COR-L47 (cell line): ENCODE measurements at regions not wholly inside any gene's neighbourhood (a gene's known extent, or its start where the extent isn't known, plus 50 kb on each side); places are given as distances from the start of the nearest gene placed in this dataset.

ENCODE experiments used
- DNase-seq: peaks from one replicate; lab custom pipeline; 2025; lab: John Stamatoyannopoulos, UW

DNA sequence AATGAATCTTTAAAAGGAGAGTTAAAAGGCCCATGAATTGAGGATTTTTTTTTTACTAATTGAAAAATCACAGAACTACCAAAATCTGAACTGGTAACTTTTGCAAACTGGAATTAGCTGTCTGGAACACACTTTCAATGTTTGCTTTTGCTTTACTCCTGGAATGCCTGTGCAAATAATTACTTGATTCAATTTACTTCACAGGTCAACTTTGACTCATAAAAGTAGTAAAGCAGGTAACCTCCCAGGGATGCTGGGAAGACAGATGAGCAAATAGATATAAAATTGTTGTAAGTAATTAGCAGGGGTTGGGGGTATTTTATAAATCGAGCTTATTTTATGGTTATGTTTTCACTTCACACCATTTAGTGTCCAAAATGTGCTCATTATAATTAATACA lies 398.3 kb upstream of the HNRNPA3 start:
- no peak for DNase-seq

DNA sequence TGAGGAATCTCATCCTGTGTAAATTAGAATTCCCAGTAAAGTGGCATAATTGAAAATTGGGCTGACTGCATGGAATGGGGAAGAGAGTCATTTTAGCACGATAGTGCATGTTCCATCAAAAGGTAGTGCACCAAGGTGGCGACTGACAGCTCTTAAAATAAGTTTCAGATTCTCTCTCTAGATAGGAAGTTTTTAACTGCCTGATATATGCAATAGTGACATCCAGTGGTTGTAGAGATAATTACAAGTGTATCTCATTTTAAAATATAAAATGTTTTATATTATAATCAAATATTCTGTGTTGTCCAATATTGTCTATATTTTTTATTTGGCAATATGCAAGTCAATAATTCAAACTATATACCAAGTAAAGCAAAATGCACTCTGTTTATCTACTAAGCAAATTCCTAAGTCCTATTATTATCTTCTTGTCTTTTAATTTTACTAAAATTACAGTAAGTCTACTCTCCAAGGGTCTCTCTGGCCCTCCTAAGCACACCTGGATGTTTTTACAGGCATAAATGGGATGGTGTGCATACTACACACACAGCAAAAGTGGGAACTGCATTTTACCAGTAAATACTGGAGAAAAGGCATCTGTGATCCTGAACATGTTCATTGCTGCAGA lies 397.7 kb upstream of the HNRNPA3 start:
- DNase-seq, result peak; percentile 52

DNA sequence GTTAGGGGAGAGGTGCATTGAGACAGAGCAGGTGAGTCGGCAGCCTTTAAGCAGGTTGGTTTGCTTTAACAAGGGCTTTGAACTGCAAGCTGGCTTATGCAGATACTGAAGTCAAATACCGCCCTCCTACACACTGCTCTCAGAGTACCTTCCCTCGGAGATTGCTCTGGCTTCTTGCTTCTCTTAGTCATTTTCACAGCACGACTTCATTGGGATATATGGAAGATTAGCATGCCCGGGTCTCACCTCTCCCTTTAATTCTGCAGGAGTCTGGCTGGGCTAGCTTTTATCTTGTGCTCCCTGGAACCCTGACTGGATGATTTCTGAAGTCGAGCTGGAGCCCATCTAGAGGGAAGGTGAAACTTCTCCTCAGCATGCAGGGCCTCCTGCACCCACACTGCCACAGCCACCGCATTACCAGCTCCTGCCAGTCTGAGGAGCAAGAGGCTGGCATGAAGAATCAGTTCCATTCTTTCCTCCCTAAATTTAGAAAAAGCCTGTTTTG lies 395.5 kb upstream of the HNRNPA3 start:
- DNase-seq, result peak; percentile 43

DNA sequence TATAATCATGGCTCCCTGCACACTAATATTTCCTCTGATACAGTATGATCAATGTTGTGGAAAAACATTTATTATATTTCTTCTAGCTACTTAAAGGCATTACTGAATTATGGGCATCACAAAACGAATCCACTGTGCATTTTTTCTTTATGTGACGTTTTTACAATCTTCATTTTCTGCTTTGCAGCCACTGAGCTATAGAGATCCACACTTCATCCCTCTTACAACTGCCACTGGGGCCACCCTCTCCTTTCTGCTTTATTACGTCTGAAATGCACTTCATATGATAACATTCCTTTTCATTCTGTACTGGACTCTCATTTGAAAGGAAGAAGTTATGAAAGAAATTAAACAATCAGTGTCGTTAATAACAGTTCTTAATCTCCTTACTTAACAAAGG lies 394.5 kb upstream of the HNRNPA3 start:
- no peak for DNase-seq

DNA sequence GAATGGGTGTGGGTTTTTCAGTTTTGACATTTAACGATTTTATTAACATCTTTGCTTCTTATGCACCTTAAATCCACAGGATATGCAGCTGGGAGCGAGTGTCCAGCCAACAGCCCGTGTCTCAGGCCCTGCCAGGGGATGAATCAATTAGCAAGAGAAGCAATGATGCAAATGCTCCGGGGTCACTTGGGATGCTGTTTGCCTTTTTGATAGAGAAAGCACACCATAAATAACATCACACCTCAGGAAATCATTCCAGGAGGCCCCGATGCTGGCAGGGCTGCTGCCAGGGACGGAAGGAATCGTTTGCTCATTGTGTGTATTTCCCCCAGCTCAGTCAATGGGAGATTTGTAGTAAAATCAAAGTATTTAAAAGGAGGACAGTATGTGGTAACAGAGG lies 394.0 kb upstream of the HNRNPA3 start:
- no peak for DNase-seq

DNA sequence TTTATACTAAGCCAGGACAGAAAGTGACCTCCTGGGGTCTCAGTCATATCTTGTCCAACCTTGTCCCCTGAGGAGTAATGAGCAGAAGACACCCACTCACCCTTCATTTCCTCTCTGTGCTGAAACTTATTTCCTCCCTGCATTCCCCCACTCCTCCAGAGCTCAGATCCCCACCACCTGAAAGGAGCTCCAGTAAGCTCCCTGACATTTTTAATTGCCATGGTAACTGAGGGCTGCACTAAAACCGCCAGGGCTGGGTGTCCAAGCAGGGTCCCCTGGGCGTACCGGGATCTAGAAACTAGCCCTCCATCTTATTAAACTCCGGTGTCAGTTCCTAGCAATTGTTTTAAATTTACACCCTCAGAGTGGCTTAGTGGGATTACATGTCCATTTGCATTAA lies 393.3 kb upstream of the HNRNPA3 start:
- DNase-seq, result no peak

DNA sequence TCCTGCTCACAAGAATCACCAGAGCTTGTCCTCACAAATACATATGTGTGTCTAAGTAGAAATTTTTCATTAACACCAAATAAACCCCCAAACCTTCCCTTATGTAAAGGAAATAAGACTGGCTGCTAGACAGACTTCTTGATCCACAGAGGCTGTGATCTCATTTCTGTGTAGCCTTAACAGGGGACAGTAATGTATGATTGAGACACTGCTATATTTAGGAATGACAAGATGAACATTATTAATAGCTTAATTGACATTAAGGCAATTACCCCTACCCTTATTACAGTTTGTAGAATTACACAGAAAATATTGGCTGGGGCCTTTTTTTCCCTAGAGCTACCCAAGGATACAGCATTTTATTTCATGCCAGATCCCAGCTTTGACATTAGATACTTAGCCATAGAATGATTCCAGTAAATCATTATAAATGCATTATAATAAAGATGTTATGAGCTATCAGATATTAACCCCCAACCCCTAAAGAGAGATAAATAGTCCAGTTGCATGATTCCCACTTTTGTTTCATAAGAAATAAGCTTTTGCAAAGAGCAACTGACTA lies 392.1 kb upstream of the HNRNPA3 start:
- DNase-seq, result no peak

DNA sequence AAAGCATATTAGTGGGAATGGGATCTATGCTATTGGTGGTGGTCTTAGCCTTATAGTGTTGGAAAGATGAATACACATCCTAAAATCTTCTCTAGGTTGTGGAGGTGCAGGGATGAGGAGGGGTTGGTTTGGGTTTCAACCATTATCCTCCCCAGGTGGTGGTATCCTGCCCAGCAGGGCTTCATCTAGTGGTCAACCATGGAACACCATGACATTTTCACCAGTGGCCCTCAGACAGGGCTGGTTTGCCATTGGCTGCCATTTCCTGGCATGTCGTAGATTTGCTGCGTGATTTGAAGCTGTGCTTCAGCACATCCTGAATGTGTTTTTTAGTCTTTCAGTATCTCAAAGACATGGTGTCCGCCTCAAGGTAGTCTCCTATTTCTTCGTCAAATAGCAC lies 391.2 kb upstream of the HNRNPA3 start:
- DNase-seq, result no peak

DNA sequence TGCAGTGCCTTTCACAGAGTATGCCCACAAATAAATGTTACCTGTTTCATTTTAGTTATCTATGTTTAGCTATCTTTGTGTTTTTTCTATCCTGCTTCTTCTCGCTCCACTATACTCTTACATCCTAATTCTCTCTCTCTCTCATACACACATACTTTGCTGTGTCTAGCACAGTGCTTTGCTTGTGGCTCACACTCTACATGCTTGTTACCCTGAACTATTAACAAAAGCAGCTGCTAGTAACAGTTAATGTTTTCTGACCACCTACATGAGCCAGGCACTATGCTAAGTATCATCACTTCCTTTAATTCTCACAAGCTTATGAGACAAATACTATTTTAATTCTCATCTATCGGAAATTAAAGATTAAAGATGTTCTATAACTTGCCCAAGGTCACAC lies 390.5 kb upstream of the HNRNPA3 start:
- DNase-seq, result no peak

DNA sequence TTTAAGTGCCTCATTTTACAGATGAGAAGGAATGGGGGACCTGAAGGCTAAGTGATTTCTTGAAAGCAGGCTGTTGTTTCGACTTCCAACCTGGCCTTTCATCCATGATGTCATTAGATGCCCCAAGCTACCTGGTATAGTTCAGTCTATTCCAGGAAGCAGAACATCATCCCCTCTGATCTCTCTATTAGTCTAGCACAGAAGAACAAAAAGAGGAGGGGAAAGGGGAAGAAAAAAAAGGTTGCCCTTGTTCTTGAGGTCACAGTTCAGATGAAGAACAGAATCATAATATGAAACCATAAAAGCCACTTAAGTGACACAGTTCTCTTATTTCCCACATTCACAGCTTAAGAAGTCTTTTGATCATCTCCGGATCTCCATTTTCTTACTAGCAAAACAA lies 386.2 kb upstream of the HNRNPA3 start:
- DNase-seq, result no peak

DNA sequence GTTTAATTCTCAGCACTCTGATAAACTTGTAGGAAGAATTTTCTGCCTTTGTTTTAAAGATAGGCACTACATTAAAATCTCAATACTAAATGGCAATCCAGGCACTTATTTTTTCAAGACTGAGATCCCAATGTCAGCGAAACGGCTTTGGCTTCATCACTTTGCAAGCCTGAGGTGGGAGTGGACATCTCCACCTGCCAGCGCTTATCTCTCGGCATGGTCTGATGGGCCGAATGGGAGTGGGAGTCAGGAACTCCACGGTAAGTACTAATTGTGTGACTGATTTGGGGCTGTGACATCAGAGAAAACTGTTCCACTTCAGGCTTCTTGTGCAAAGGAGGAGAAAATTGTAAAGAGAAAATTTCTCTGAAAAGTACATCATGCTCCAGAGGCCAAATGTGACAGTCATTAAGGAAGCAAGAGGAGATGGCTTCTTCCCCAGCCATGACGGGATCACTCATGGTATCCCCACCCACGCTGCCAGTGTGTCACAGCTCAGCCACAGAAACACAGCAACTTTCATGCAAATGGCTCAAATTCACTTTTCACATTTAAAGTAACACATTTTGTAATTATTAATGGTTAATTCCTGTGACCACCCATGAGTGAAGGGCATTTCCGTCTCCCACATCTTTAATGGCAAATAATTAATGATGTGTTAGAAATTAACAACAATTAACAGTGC lies 385.5 kb upstream of the HNRNPA3 start:
- DNase-seq, result no peak

DNA sequence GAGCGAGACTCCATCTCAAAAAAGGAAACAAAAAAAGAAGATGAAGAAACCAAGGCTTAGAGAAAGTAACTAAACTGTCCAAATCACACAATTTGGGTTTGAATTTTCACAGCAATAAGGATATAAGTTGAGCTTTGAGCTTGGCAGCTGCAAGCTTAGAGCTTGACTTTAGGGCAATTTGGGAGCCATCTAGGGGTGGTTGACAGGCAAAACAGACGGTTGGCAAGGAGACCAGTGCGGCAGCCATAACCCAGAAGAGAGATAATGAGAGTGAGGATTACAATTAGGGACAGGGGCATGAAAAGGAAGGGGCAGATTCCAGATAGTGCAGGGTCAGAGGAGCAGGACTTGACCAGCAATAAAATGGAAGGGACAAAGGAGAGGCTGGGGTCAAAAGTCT lies 382.2 kb upstream of the HNRNPA3 start:
- peak; percentile 19 for DNase-seq

DNA sequence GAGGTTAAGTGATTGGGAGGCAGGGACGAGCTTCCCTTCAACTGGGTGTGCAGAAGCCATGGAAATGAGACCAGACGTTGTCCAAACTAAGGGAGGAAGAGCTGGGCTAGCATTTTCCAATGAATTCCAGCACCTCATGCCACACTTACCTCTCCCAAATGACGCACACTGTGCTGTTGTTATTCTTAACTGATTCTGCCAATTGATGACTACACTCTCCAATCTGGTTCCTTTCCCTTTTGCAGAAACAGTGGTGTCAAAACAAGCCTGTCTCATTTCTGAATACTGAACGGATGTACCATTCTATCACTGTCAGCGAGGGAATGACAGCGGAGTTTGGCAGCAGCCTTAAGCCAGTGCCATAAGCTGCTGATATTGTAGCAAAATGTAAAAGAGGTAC lies 380.5 kb upstream of the HNRNPA3 start:
- DNase-seq, result no peak

DNA sequence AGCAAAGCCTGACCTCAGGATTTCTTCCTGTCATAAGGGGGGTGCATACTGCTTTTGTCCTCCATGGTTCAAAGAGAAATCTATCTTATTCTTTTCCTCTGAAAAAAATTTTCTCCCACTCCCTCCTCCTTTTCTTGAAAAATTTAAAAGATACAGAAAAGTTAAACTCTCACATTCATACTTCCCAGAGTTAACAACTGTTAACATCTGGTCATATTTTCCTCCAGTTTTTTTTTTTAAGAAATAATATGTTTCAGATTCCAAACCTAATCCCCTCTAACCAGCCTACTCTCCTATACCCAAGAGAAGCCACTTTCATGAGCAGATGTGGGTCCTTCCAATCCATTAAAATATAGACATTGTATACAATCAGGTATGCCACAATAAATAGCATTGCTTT lies 378.9 kb upstream of the HNRNPA3 start:
- no peak for DNase-seq

DNA sequence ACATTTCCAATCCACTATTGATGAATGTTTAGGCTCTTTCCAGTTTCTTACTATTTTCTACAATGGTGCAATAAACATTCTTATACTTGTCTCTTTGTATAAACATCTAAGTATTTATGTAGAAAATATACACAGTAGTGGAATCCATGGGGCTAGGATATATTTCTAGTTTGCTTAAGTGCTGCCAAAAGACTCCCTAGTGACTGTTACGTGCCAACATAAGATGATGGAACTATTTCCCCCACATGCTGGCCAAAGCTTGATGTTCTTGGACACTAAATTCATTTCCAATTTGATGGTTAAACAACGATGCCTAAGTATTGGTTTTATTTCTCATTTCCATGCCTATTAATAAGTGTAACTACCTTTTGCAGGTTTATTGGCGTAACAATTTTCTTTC lies 378.4 kb upstream of the HNRNPA3 start:
- DNase-seq, result no peak

DNA sequence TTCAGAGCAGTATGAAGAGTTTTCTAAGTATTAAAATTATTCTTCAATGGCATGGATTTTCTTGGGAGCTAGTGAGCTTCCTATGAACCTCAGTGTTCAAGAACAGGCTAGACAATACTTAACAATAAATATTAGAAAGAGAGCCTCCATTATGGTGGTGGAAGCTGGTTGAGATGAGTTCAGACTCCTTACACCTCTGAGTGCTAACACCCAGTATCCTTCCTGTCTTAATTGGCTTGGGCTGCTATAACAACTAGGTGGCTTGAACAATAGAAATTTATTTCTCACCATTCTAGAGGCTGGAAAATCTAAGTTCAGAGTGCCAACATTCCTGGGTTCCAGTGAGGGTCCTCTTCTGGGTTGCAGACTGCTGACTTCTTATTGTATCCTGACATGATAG lies 369.4 kb upstream of the HNRNPA3 start:
- DNase-seq, result no peak

DNA sequence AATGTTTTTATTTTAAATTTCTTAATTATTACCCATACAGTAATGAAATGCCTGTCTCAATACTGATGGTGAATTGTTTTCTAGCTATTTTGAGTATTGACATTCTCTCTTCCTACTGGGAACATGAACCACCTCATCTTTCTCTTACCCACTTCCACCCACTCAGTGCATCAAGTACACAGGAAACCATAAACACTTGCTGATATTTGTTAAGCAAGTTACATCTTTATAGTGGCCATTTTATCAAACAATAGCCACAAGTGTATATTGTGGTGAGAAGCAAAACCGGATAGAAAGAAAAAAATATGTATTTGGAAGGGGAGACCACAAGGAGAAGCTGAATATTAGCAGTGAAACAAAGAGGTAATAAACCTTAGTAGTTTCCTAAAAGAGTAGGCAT lies 368.1 kb upstream of the HNRNPA3 start:
- DNase-seq, result no peak

DNA sequence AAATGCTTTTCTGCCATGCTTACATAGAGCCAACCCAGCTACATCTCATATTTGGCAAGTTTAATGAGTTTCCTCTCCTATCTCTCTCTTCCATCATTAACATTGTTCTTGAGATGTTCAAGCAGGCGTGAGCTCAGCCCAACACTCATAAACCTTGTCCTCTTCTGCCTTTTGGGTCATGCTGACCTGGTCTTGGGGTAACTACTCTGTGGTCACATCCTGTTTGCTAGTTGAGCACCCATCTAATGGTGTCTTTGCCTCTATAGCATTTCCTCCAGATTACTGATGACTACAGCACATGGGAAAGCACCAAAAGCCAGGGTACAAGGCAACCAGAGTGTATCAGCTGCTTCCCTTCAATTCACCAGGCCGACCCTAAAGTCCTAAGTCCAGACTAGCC lies 366.9 kb upstream of the HNRNPA3 start:
- DNase-seq, result no peak

DNA sequence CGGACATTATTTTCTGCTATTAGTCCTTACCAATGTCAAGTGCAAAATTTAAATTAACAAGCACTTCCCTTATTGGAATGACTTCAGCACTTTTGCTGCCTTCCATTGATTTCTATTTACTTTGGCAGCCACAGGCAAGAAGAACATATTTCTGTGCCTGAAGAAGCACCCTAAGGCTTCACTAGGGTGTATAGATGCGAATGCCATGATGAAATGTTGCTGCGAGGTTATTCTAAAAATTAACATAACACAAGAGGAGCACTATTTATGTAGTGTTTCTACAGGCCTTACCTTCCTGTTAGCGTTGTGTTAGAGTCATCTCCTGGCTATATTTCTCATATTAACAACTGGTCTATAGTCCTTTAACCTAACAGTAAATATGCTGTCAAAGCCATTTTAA lies 365.0 kb upstream of the HNRNPA3 start:
- DNase-seq, result no peak

DNA sequence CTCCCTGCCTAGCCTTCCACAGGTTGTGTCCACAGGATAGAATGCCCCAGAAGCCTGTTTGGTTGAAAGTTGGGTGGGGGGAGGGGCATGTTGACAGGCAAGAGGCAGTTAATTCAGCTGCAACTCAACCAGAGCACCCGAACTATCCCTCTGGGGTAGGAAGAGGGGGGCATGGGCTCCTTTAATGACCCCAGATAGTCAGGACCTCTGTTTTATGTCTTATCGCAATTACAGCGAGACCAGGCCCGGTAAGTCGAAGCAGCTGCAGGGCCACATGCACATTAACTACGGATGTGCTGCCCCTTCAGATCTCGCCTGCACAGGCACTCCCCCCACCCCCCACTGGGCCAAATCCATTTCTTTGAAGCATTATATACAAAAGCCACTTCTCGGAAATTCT lies 363.8 kb upstream of the HNRNPA3 start:
- DNase-seq, result no peak

DNA sequence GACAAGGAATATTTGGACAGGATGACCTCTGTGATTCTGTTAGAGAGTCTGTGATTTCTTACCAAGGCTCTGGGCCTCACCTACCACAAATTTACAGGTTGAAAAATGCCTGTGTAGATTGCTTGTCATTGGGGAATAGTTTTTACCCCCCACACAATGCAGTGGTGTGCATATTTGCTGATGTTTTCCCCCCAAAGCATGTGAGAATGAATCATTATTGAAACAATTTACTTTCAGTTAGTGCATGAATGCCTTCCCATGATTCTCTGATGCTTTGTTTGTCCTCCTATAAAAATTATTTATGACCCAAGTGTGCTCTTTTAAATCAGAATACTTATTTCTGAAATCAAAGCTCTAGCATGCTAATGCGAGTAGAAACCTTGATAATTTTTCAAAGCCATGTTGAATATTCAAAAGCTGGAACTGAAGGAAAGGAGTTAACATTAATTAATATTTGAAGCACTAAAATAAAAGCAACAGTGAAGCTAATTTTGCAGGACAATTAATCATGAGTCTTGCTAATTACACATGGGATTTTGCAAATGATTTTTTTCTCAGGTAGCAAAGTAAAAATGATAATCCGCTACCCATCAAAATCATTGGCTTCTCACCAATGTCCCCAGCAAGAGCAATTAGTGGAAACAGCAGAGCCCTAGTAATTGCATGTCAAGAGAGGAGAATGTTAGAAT lies 361.2 kb upstream of the HNRNPA3 start:
- no peak for DNase-seq

DNA sequence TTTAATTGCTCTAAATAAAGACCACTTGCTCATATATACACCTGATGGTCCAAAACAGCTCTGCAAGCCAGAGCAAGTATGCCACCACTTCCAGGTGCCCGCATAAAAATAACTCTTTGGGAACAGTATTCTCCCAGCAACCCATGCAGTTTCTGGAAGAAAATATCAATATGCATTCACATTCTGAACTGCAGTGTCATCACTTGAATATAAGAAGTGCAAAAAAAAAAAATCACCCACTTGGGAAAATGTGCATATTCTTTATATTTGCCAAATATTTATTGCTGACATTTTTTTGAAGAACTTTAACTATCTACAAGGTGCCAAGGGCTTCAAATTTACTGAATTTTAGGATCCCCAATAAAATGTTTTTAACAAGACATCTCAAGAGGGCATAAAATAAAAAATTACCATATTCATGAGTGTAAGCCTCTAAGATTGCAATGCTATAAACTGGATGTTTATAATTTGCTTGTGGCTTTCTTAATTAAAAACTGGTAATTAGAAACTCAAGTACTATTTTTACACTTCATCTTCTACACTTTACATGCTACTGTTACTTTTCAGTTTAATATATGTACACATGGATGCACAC lies 360.6 kb upstream of the HNRNPA3 start:
- no peak for DNase-seq

DNA sequence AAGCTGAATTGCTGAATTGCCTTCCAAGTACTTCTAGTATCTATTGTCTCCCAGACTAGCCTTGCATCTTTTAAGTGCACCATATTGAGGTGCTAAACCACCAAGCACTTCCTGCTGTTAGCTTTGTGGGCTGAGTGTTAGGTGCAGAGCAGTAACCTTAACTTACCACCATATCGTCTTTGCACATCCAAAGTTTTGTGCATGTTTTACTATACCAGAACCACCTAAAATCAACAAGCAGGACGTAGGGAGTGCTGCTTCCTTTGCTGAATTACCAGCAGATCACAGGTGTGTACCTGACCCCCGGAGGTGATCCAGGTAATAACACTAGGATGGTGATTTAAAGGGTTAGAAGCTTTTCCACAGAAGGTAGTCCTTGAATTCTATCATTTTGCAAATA lies 359.9 kb upstream of the HNRNPA3 start:
- DNase-seq, result no peak
